HL-60 (cell line): ENCODE measurements at regions not wholly inside any gene's neighbourhood (a gene's known extent, or its start where the extent isn't known, plus 50 kb on each side); places are given as distances from the start of the nearest gene placed in this dataset.

Source experiments
- CTCF ChIP-seq: IDR thresholded peaks from one replicate; pipeline ENCODE4 v1.5.1; 2011; ENCODE audit warnings: low read length, control low read depth, inconsistent platforms; ENCODE audit not compliant: insufficient read depth
- GABPA ChIP-seq: IDR thresholded peaks from 2 replicates; pipeline ENCODE4 v1.6.1; 2012; ENCODE audit warnings: low read depth
- POLR2AphosphoS5 ChIP-seq: IDR thresholded peaks from 2 replicates; pipeline ENCODE4 v1.6.1; 2012; ENCODE audit warnings: low read depth
- REST ChIP-seq: IDR thresholded peaks from 2 replicates; pipeline ENCODE4 v1.6.1; 2012; ENCODE audit warnings: low read depth; ENCODE audit not compliant: insufficient replicate concordance
- SPI1 ChIP-seq: IDR thresholded peaks from 2 replicates; pipeline ENCODE4 v1.6.1; 2012; ENCODE audit warnings: low read depth, mild to moderate bottlenecking, borderline replicate concordance

- TF ChIP-seq CTCF (no peak), POLR2AphosphoS5 (no peak), REST (no peak), GABPA (no peak), SPI1 (no peak)
These were observed 101.8 kb downstream of the SOX11 start for GRCh38 chr2:5794012-5794411.
